ENCODE measurements at regions not wholly inside any gene's neighbourhood (a gene's known extent, or its start where the extent isn't known, plus 50 kb on each side); places are given as distances from the start of the nearest gene placed in this dataset.

DNA sequence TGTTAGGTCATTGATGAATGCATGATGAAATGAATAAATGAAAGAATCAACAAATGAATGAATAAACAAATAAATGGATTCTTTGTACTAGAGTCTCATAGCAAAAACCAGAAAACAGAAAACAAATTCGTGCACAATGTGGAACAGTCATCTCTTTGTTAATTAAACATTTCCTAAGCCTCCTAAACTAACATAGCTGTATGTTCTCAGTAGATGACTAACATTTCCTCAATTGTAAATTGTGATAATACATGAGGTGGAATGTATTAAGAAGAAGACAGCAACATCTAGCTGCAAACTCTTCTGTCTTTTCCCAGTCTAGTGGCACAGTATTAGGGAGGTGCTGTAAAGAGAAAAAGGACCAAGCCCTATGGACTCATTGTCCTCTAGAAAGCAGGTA, 1021.0 kb downstream of the MCTP2 start:
- no peak for DNase-seq (ENCODE audit: low spot score)

DNA sequence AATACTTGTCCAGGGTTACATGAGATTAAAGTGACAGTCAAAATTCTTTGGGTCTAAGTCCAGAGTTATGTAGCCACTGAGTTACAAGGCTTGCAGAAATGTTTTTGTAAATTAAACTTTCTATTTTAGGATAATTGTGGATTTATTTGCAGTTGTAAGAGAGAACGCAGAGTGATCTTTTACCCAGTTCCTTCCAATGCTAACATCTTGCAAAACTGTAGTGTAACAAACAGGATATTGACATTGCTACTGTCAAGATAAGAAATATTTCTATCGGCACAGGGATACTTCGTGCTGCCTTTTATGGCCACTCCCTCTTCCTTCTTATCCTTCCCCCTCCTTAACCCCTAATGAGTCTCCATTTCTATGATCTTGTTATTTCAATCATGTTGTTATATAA, 1022.9 kb downstream of the MCTP2 start:
- no peak for DNase-seq (ENCODE audit: low spot score)

- peak; percentile 14 for DNase-seq (ENCODE audit: low spot score)
These were observed 1028.2 kb downstream of the MCTP2 start for GRCh38 chr15:95259513-95259912.

GRCh38 chr15:95259965-95260364, 1028.6 kb downstream of the MCTP2 start:
- no peak for DNase-seq (ENCODE audit: low spot score)

GRCh38 chr15:95260856-95261255, 1029.5 kb downstream of the MCTP2 start:
- no peak for DNase-seq (ENCODE audit: low spot score)

DNA sequence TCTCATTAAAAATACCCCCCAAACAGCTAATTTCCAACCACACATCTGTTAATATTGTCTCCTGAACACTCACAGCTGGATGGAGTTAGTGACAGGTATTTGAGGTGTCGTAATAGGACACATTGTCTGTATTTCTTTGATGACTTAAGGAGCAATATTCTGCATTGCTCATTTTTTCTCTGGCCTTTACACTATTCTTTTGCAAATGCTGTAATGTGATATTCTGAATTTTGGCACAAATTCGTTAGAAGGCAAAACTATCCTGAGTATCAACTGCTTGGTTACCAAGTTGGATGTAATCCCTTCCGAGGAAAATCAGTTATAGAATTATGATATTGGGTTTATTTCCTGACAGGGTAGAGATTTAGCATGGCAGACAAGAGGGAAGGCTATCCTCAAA, 1030.2 kb downstream of the MCTP2 start:
- DNase-seq (ENCODE audit: low spot score): no peak

DNA sequence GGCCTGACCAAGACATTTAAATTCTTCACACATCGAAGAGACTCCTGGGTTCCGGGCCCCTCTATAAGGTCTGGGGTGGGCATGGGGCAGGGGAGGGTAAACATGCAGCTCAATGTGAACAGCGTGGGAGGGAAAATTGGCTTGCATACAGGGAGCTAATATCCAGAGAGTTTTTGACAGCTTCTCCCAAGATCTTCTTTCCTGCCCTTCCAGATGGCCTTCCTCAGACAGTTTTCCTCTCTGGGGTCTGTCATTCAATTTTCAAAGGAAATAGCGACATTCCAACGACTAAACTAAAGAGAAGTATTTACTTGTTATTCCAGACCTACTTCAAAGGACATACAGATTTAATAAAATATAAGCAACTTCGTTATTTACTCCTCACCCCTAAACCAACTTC, 1030.6 kb downstream of the MCTP2 start:
- DNase-seq (ENCODE audit: low spot score): no peak

GRCh38 chr15:95262866-95263564, 1031.7 kb downstream of the MCTP2 start:
- no peak for DNase-seq (ENCODE audit: low spot score)

GRCh38 chr15:95263751-95264150, 1032.4 kb downstream of the MCTP2 start:
- no peak for DNase-seq (ENCODE audit: low spot score)

- DNase-seq (ENCODE audit: low spot score): no peak
These were observed 1034.1 kb downstream of the MCTP2 start for GRCh38 chr15:95265419-95265997.

- no peak for DNase-seq (ENCODE audit: low spot score)
These were observed 1035.2 kb downstream of the MCTP2 start for GRCh38 chr15:95266451-95267061.

DNA sequence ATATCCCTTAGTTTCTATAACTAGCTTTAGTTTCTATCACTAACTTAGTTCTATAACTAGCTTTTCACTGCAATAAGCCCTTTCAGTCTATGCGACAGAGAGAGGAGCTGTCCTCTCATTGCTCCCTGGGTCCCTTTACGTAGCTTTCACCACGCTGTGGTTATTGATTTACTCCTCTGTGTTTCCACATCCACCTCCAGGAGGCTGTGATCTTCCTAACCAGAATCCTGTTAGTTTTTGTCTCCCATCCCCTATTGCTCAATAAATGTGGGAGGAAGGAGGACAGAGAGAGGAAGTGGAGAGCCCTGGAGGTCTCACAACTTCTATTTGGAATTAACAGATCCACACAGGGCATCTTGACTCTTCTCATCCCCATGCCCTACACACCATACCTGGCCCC, 1036.1 kb downstream of the MCTP2 start:
- no peak for DNase-seq (ENCODE audit: low spot score)

GRCh38 chr15:95269242-95270183, 1038.2 kb downstream of the MCTP2 start:
- DNase-seq (ENCODE audit: low spot score): no peak

DNA sequence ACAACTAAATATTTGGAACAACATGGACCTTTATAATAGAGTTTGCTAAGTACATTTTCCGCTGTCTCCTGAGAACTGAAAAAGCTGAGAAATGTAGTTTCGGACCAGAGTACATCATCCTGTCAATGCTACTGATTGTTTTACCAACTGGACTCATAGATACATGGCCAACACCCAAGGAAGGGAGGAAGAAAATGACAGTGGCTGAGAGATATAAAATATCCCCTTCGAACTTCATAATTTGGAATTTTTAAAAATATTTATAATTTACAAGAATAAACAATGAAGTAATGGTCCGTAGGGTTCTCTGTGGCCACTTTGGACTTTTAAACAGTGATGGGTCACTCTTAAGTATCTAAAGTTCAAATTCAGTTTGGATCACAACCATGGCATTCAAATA, 1042.7 kb downstream of the MCTP2 start:
- no peak for DNase-seq (ENCODE audit: low spot score)

DNA sequence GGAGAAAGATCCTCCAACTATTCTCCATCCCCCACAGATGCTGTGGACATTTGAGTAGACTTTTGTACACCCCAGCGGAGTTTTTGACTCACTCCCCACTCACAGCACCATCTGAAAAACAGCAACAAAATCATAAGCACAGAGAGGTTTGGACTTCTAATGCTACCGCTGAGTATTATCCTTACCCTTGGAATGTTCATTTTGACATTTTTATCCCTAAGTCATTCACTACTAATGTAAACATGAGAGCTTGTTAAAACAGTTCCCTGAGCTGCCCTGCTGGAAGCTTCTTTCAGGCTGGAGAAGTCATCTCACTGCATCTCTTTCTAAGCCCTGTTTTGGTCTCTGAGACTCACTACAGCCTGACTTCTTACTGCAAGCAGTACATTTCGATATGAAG, 1045.9 kb downstream of the MCTP2 start:
- DNase-seq (ENCODE audit: low spot score): no peak

- DNase-seq (ENCODE audit: low spot score): no peak
These were observed 1047.3 kb downstream of the MCTP2 start for GRCh38 chr15:95278532-95279245.

GRCh38 chr15:95279277-95280019, 1048.1 kb downstream of the MCTP2 start:
- DNase-seq (ENCODE audit: low spot score): no peak

DNA sequence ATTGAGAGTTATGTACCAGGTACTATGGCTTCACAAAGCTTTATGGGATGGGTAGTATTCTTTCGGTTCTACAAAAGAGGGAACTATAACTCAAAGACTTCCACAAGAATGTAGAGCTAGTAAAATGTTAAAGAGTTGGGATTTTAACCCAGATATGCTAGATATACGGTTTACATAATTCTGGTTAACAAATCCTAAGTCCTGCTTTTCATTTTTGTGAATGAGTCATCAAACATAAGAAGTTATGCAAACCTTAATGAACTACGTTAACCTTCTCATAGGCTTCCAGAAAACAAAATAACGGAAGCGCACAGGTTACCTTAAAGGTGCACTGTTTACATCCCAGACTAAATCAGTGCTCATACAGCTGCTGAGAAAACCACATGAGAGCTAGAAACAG, 1049.3 kb downstream of the MCTP2 start:
- DNase-seq (ENCODE audit: low spot score): no peak

DNA sequence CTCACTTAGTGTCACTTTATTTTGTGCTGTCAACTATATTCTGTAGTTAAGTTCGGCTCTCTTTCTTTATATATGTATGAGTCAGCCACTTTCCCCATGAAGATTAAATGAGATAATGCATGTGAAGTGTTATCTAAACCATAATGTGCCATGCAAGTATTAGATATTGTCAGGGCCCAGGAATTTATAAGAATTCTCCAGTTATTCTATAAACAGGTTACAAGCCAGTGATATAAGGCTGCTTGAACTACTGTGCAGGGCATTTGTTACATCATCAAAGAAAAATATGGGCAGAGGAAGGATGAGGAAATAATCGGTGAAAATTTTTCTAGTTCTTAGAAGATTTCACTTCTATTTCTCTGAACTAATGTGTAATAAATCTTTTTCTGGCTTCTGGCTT, 1049.0 kb upstream of the NR2F2 start:
- no peak for DNase-seq (ENCODE audit: low spot score)

DNA sequence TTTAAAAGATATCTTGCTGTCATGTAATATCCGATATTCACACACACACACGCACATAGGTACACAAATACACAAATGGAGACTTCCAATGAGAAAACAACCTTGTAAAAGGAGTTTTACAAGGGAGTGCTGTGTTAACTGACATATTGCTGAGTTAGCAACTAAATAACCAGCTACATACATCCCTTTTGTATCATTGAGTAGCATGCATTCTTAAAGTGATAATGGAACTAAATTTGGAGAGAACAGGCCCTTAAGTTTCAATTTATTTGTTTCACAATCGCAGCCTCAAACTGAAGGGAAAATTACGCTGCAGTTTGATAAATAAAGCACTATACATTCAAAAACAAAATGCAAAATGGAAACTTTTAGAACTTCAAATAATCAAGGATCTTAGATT, 1046.0 kb upstream of the NR2F2 start:
- DNase-seq (ENCODE audit: low spot score): no peak

DNA sequence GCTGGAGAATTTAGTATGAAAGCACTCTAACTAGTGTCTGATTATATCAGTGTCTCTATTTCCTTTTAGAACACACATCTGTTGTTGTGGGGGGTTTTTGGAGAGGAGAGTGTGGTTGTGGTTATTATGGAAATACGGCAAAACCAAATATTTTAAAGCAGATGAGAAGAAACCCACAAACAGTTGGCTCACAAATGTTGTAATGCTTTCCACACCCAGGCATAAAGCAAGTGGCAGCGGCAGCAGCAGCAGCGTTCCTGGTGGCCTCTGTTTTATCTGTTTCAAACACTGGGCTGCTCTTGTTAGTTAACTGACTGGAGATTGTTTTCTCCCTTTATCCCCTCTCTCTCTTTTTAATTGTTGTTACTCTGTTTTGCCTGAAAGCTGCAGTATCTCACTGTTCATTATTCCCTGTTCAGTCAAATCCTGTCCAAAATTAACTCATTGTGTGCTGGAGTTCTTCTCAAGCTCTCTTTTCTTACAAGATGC, 1045.5 kb upstream of the NR2F2 start:
- DNase-seq (ENCODE audit: low spot score): no peak

Data from germinal center (tissue), 1 donor.